Suprapubic skin (tissue), 4 donors: ENCODE measurements at regions not wholly inside any gene's neighbourhood (a gene's known extent, or its start where the extent isn't known, plus 50 kb on each side); places are given as distances from the start of the nearest gene placed in this dataset.

Experiments used
- DNase-seq, 2 donors: peaks; one replicate each; pipeline ENCODE4 v3.0.0-alpha.2; 2019; ENCODE audit warnings: low spot score in 2 of 2
- H3K27ac ChIP-seq: fragments of 200-600 bp; sonication (generic); one replicate; pipeline ENCODE4 v1.5.1; 2019
- H3K27me3 ChIP-seq: fragments of 200-600 bp; sonication (generic); one replicate; pipeline ENCODE4 v1.5.1; 2019
- H3K36me3 ChIP-seq: fragments of 200-600 bp; sonication (generic); one replicate; pipeline ENCODE4 v1.5.1; 2019
- H3K4me1 ChIP-seq: fragments of 200-600 bp; sonication (generic); one replicate; pipeline ENCODE4 v1.5.1; 2019
- H3K4me3 ChIP-seq: fragments of 200-600 bp; sonication (generic); one replicate; pipeline ENCODE4 v1.5.1; 2019; ENCODE audit warnings: mild to moderate bottlenecking
- H3K9me3 ChIP-seq: fragments of 200-600 bp; sonication (generic); one replicate; pipeline ENCODE4 v1.5.1; 2019
- CTCF ChIP-seq, 2 donors: fragments of 200-600 bp in 1 of 2; fragments of 450-650 bp in 1 of 2; sonication (generic) in 1 of 2; IDR thresholded peaks; one replicate each; pipeline ENCODE4 v1.5.1; 2016 to 2019; ENCODE audit warnings: antibody characterized with exemption in 2 of 2, mild to moderate bottlenecking in 1 of 2, moderate library complexity in 1 of 2
- EP300 ChIP-seq: sonication (generic); formaldehyde crosslinking; IDR thresholded peaks from one replicate; pipeline ENCODE4 v1.6.1; 2017; ENCODE audit warnings: antibody characterized with exemption
- POLR2A ChIP-seq, 2 donors: fragments of 450-650 bp; IDR thresholded peaks; one replicate each; pipeline ENCODE4 v1.6.1; 2017; ENCODE audit warnings: antibody characterized with exemption in 2 of 2, mild to moderate bottlenecking in 2 of 2, moderate library complexity in 2 of 2
- POLR2AphosphoS5 ChIP-seq, 3 donors: sonication (generic); formaldehyde crosslinking; IDR thresholded peaks; one replicate each; pipeline ENCODE4 v1.6.1; 2017; ENCODE audit warnings: antibody characterized with exemption in 3 of 3
- WGBS: methylation state at CpG from one replicate; pipeline ENCODE4 v1.1.5; 2018; 5-methylcytosine and 5-hydroxymethylcytosine counted together

- H3K9me3 ChIP-seq, result no peaks in the 10 kb centered on the region
- no peaks in the 10 kb centered on the region for H3K36me3 ChIP-seq
- no peak for DNase-seq
- H3K4me1 ChIP-seq, result no peaks in the 10 kb centered on the region
- no peak for TF ChIP-seq POLR2A (IDR thresholded peaks at IDR 0.05)
- TF ChIP-seq EP300, result no peak
- no peak for TF ChIP-seq CTCF (IDR thresholded peaks at IDR 0.05)
- TF ChIP-seq POLR2AphosphoS5 (IDR thresholded peaks at IDR 0.05), result no peak
- no peak overlapping the region for H3K4me3 ChIP-seq
- H3K27me3 ChIP-seq, result peaks cover 11% of the 10 kb centered on the region
- WGBS, result 84% methylated on average over 16 of the region's 17 CpGs
- no peak overlapping the region for H3K27ac ChIP-seq
Measured at GRCh38 chr20:48385114-48385513, 442.7 kb downstream of the PREX1 start.

GRCh38 chr20:48384147-48384818, 443.5 kb downstream of the PREX1 start:
- 79% methylated on average over 20 of the region's 26 CpGs for WGBS
- Histone ChIP-seq H3K27ac (no peak overlapping the region), H3K36me3 (no peaks in the 10 kb centered on the region), H3K4me3 (no peak overlapping the region), H3K27me3 (peaks cover 11% of the 10 kb centered on the region), H3K4me1 (no peaks in the 10 kb centered on the region), H3K9me3 (no peaks in the 10 kb centered on the region)
- no peak for DNase-seq
- TF ChIP-seq POLR2AphosphoS5 (IDR thresholded peaks at IDR 0.05) (no peak), POLR2A (IDR thresholded peaks at IDR 0.05) (no peak), CTCF (IDR thresholded peaks at IDR 0.05) (no peak), EP300 (no peak)

GRCh38 chr20:48383252-48383651, 444.5 kb downstream of the PREX1 start:
- Histone ChIP-seq H3K9me3 (no peaks in the 10 kb centered on the region), H3K27me3 (peaks cover 11% of the 10 kb centered on the region), H3K4me1 (no peaks in the 10 kb centered on the region), H3K36me3 (no peaks in the 10 kb centered on the region), H3K4me3 (no peak overlapping the region), H3K27ac (no peak overlapping the region)
- no peak for TF ChIP-seq CTCF (IDR thresholded peaks at IDR 0.05)
- TF ChIP-seq EP300, result no peak
- TF ChIP-seq POLR2A (IDR thresholded peaks at IDR 0.05), result no peak
- no peak for TF ChIP-seq POLR2AphosphoS5 (IDR thresholded peaks at IDR 0.05)
- WGBS, result 88% methylated on average over 3 of the region's 3 CpGs
- DNase-seq, result no peak

- Histone ChIP-seq H3K9me3 (no peaks in the 10 kb centered on the region), H3K4me3 (no peak overlapping the region), H3K4me1 (no peaks in the 10 kb centered on the region), H3K27me3 (peaks cover 20% of the 10 kb centered on the region), H3K27ac (no peak overlapping the region), H3K36me3 (no peaks in the 10 kb centered on the region)
- WGBS, result 90% methylated on average over 5 of the region's 5 CpGs
- no peak for DNase-seq
- no peak for TF ChIP-seq CTCF (IDR thresholded peaks at IDR 0.05)
- no peak for TF ChIP-seq POLR2A (IDR thresholded peaks at IDR 0.05)
- TF ChIP-seq EP300, result no peak
- no peak for TF ChIP-seq POLR2AphosphoS5 (IDR thresholded peaks at IDR 0.05)
Measured at GRCh38 chr20:48382304-48382703, 445.5 kb downstream of the PREX1 start.

- H3K4me3 ChIP-seq, result no peak overlapping the region
- WGBS, result 77% methylated on average over 11 of the region's 12 CpGs
- H3K36me3 ChIP-seq, result no peaks in the 10 kb centered on the region
- H3K4me1 ChIP-seq, result no peaks in the 10 kb centered on the region
- H3K27ac ChIP-seq, result no peak overlapping the region
- no peaks in the 10 kb centered on the region for H3K9me3 ChIP-seq
- TF ChIP-seq CTCF (IDR thresholded peaks at IDR 0.05) (no peak), POLR2AphosphoS5 (IDR thresholded peaks at IDR 0.05) (no peak), EP300 (no peak), POLR2A (IDR thresholded peaks at IDR 0.05) (no peak)
- peaks cover 25% of the 10 kb centered on the region for H3K27me3 ChIP-seq
- DNase-seq, result no peak
Measured at GRCh38 chr20:48381353-48382120, 446.3 kb downstream of the PREX1 start.
